Esophagus muscularis mucosa (tissue), 4 donors: ENCODE measurements at regions not wholly inside any gene's neighbourhood (a gene's known extent, or its start where the extent isn't known, plus 50 kb on each side); places are given as distances from the start of the nearest gene placed in this dataset.

ENCODE experiments used
- EP300 ChIP-seq: sonication (generic); formaldehyde crosslinking; IDR thresholded peaks from one replicate; pipeline ENCODE4 v1.6.1; 2017; ENCODE audit warnings: antibody characterized with exemption
- POLR2A ChIP-seq: fragments of 450-650 bp; IDR thresholded peaks from one replicate; pipeline ENCODE4 v1.6.1; 2017; ENCODE audit warnings: antibody characterized with exemption, moderate library complexity, mild to moderate bottlenecking, low read depth
- POLR2AphosphoS5 ChIP-seq, 2 donors: sonication (generic); formaldehyde crosslinking; IDR thresholded peaks; one replicate each; pipeline ENCODE4 v1.6.1; 2017; ENCODE audit warnings: antibody characterized with exemption in 2 of 2
- TF ChIP-seq, protein P1 (sequence below), 3 experiments: fragments of 200-600 bp in 2 of 3; fragments of 450-650 bp in 1 of 3; sonication (generic) in 2 of 3; IDR thresholded peaks; one replicate each; pipeline ENCODE4 v1.5.1; 2017 to 2019; ENCODE audit warnings: antibody characterized with exemption in 3 of 3, mild to moderate bottlenecking in 2 of 3, moderate library complexity in 1 of 3

DNA sequence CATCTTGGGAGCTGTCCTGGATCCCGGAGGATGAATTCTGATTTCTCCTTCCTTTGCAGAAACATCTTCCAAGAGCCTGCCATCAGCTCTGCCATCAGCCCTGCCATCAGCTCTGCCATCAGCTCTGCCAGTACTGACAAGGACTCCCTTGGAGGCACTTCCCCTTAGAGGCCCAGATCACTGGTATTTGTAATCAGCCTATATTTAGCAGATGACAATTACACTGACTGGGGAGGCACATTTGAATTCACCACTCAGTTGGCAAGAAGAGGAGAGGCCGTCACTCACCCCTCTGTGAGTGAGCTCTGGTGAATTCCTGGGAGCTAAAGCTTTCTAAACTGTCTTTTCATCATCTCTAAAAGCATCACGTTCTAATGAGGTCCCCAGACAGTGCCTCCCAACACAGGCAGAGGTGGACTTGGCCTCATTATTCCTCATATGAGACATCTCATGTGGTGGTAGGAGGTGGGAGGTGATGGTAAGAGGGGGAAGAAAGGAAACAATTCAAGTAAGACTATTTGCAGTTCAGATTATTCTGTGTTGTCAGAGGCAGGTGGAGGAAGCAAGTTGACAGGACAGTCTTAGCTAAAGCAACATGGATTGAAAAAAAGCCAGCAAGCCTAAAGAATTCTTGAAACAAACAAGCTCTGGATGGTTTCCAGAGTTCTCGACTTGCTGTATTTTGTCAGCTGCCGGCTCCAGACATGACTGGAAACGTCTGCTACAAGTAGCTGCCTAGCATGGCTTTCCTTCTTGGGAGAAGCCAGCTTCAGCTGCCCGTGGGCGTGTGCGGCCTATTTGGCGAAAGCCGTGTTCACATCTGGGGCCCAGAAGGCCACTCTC is 771.7 kb downstream of the TBC1D22A start:
- TF ChIP-seq POLR2A (no peak), EP300 (no peak), POLR2AphosphoS5 (IDR thresholded peaks at IDR 0.05) (peak in 1 of 2 donors; percentile 23)
- TF ChIP-seq, protein P1, sequence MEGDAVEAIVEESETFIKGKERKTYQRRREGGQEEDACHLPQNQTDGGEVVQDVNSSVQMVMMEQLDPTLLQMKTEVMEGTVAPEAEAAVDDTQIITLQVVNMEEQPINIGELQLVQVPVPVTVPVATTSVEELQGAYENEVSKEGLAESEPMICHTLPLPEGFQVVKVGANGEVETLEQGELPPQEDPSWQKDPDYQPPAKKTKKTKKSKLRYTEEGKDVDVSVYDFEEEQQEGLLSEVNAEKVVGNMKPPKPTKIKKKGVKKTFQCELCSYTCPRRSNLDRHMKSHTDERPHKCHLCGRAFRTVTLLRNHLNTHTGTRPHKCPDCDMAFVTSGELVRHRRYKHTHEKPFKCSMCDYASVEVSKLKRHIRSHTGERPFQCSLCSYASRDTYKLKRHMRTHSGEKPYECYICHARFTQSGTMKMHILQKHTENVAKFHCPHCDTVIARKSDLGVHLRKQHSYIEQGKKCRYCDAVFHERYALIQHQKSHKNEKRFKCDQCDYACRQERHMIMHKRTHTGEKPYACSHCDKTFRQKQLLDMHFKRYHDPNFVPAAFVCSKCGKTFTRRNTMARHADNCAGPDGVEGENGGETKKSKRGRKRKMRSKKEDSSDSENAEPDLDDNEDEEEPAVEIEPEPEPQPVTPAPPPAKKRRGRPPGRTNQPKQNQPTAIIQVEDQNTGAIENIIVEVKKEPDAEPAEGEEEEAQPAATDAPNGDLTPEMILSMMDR (IDR thresholded peaks at IDR 0.05) = no peak
